Stimulated activated CD8-positive, alpha-beta memory T cell treated with anti-CD3 and anti-CD28 coated beads, Interleukin-15, amount 100 ng/mL, for 24 hours (primary cell): ENCODE measurements at regions not wholly inside any gene's neighbourhood (a gene's known extent, or its start where the extent isn't known, plus 50 kb on each side); places are given as distances from the start of the nearest gene placed in this dataset.

Source experiments
- DNase-seq: peaks from one replicate; pipeline ENCODE4 v3.0.0-alpha.2; 2020; ENCODE audit warnings: low read depth

DNA sequence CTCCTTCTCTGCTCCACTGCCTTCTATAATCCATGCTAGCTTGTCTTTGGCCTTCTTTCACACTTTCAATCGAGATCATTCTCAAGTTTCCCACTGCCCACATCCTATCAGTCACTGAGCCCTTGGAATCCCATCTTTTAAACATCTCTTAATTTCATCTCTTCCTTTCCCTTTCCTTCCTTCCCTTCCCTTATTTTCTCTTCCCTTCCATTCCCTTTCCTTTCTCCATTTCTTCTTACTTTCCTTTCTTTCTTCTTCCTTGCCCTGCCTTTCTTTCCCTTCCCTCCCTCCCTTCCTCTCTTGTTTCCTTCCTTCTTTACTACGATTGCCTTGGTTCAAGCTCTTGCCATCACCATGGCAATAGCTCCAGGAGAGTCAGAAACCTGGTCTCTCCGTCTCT, 183.8 kb downstream of the EMP1 start:
- DNase-seq = no peak

DNA sequence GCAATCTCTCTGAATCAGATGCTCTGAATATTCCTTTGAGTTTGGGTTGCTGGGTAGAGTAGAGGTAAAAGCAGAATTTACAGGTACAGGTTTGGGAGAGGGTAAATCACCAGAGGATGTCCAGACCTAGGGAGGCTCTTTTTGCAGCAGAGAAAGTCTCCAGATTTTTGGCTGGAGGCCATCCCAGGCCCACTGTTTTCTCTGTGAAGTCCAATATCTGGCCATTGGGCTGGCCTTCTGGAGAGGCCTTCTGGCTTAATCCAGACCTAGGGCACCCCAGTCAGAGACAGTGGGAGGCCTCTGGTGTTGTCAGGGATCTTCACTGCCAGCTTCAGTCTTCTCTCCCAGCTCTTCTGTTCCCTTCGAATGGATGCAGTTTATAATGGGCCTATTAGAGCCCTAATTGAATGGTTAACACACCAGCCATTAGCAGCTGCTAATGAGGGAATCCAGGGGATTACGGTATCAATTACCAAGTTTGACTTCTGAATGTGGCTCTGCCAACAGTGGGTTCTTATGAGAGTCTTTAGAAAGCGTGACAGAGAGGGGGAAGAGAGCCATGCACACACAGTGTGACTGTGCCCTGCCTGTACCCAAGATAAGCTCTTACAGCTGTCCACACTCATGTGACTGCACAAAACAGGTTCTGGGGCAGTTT, 183.1 kb downstream of the EMP1 start:
- no peak for DNase-seq

DNA sequence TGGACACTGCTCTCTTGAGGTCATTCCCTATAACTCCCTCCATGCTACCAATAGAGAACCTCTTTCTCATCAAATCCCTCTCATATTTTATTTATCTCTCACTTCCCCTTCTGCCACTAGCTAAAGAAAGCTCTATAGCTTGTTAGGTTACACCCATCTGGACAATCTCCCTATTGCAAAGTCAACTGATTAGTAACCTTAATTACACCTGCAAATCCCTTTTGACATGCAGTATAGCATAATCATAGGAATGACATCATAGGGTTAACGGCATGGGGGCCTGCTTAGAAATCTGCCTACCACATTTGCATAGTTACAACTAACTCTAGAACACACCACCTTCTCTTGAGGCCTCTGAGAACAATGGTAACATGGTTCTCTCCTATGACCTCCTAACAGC, 181.2 kb downstream of the EMP1 start:
- no peak for DNase-seq

DNA sequence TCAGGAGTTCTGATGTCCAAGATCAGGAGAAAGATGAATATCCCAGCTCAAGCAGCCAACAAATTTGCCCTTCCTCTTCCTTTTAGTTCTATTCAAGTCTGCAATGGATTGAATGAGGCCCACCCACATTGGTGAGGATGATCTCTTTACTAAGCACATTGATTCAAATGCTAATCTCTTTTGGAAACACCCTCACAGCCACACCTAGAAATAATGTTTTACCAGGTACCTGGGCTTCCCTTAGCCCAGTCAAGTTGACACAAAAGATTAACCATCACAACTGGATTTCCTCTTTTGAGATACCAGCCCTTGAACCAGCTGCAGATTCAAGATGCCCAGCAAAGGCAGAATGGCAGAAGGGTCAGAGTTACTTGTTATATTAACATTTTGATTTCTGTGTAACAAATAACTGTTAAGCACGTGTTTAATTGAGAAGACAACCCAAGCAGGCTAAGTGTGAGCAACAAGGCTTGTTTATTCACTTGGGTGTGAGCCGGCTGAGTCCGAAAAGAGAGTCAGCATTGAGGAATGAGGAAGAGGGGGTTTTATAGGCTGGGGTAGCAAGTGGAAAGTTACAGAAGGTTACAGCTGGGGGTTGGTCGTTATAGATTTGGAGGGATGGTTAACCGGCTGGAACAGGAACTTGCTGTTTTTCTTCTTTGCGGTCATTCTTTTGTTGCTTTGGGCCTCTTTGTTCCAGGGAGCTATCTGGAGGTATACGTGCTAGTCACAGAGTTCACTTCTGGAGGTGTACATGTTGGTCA, 180.3 kb downstream of the EMP1 start:
- DNase-seq = no peak

DNA sequence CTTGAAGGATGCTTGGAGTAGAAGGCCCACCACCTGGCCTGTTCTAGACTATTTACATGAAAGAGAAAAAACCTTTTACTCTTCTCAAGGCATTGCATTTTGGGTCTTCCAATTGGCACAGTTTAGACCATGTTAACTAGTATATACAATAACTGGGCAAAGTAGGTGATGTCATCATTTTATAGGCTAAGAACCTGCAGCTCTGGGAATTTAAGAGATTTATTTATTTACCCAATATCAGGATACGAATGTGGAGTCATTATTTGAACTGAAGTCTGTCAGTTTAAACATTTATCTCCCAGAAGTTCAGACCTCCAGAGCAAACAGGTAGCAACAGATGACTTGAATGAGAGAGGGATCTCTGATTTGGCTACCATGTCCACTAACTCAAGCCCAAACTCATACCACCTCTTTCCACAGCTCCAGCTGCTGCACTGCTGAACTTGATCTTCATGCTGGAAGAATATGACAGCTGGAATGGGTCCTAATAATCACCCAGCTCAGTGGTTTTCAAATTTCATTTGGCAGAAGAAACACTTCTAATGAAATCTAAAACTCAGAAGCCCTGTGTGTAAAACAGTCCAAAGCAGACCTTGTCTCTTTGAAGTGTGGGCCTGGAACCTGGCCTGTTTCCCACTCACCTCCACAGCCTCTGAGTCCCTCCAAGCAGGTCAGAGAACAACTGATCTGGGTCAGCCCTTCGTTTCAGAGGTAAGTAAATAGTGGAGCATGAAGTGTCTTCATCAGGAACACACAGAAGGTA, 179.2 kb downstream of the EMP1 start:
- no peak for DNase-seq

DNA sequence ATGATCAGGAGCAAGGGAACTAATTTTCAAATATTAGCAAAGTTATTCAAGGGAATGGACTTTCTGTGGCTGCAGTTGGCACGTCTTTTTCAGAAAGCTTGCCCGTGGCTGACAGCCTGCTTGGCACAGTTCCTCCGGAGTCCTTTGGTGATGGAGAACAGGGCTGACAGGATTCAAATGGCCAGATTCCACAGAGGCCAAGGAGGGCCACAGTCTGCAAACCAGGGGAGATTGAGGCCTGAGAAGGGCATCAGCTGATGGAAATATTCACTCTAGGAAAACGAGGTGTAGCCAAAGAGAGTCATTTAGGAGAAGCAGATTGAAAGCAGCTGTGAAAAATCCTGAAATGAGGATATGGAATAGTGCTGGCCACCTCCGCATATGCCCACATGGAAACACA, 178.3 kb downstream of the EMP1 start:
- no peak for DNase-seq

DNA sequence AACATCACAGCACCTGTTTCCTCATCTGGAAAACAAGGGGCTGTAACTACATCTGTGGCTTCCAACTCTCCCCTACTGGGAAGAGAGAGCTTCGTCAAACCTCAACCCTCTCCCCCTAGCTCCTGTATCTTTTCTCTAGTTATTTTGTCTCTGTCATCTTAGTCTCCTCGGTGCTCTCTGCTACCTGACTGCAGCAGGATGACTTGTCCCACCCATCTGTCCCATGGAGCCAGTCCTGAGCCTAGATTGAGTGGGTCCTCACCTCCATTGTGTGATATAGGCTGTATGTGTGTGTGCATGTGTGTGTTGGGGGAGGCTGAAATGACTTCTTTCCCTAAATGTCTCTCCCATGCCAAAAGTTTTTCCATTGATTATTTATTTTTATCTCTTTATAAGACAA, 177.3 kb downstream of the EMP1 start:
- DNase-seq = no peak

DNA sequence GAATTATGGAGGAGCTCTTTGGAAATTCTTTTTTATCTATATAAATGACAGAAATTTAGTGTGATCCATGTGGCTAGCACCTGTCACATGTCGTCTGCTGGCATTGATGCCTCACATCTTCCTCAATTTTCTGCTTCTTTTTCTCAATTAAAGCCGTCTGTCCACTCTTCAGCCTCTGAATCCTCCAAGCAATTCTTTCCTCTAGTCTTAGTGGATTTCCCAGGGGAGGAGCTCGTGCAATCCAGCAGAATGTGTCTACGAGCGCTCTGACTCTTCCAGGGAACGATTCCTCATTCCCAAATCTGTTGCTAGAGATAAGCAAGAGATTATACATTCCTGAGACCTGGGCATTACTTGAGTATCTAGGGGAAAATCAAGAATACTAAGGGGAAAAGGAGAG, 176.6 kb downstream of the EMP1 start:
- DNase-seq = no peak

DNA sequence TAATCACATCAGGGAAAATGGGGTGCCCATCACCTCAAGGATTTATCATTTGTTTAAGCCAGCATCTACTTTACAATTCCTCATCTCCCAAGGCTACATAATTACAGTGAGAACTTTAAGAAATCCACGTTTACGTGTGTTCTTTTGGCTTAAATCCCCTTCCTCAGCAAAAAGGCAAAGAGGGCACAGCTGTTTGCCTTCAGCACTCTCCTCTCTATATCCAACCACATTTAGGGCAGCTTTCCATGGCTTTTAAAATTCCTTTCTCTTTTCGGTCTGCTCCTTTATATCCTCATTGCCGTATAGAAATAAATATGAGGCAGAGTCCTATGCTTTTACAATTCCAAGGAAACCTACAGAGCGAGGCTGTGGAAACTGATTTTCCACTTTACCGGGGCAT, 175.9 kb downstream of the EMP1 start:
- DNase-seq = no peak

DNA sequence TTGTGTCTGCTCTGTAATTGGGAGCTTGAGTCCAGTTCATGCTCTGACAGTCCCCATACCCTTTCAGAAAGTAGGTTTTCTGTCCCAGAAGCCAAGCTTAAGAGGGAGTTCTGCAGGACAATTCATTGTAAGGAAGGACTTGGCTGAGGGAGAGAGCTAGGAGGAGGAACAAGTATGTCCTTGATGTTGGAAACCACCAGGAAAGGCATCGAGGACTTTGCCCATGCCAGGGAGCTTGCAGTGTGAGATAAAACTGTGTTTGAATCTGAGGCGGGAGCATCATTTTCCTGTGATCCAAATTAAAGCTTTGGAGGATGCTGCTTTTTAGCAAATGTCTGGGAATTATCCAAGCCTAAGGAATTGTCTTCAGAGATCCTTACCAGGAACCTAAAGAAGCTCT, 175.3 kb downstream of the EMP1 start:
- DNase-seq = no peak

DNA sequence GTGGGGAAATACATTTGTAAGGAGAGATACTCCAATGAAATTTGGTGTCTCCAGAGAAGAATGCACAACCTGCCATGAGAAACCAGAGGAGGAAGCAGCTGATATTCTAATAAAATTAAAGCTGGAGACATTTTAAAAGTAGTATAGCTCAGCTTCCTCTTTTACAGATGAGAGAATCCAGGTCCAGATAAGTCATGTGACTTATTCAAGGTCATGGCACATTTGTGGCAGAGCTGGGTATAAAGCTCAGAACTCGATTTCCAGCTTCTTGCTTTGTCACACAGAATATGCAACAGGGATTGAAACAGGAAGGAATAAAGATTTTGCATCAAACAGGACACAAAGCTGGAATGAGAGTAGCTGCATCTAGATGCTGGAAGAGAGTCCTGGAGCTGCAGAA, 174.8 kb downstream of the EMP1 start:
- DNase-seq = no peak

DNA sequence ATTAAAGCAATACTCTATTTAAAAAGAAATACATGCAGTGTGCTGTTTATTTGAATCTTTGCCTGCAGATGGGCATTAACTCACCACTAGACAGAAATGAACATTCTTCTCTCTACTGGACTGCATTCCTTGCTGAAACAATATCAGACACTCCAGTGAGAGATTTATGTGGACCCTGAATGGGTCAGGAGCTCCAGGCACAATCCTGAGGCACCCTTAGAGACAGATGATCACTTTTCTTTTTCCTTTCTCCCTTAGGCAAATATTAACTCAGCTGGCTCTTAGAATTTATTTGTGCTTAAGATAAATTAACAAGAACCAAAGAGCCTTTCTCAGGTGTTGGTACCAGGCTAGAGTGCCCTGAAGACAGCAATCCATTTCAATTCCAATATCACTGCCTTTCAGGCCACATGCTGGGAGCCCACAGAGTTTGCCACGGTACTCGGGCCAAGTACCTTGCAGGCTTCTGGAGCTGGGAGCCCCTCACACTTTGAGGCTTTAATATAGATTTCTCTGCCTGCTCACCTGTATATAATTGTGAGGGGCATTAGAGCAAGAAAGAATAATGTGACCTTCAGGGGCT, 173.0 kb downstream of the EMP1 start:
- DNase-seq = no peak

DNA sequence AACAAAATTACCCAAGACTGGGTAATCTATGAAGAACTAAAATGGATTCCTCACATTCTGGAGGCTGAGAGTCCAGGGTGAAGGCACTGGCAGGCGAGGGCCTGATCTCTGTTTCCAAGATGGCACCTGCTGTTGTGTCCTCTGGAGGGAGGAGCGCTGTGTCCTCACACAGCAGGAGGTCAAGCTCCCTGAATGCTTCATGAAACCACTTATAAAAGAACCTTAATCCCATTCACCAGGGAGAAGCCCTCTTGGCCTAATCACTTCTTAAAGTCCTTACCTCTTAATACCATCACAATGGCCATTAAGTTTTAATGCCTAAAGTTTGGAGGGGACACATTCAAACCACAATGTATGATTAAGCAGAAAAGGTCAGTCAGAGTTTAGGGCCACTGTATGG, 172.4 kb downstream of the EMP1 start:
- DNase-seq = no peak

DNA sequence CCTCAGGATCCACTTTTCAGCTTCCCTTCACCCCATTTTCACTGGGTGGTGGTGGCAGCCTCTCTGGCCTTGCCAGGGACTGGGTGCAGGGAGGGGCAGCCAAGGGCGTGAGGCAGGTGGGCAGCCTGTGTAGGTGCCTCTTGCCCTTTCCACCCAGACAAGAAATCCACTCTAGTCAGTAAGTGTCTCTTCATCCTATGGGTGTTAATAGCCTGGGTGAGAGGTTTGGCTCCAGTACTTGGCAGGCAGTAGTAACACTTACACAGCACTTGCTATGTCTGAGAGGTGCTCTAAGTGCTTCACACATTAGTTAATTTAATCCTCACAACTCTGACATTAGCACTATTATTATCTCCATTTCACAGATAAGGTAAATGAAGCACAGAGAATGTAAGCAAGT, 171.9 kb downstream of the EMP1 start:
- no peak for DNase-seq

DNA sequence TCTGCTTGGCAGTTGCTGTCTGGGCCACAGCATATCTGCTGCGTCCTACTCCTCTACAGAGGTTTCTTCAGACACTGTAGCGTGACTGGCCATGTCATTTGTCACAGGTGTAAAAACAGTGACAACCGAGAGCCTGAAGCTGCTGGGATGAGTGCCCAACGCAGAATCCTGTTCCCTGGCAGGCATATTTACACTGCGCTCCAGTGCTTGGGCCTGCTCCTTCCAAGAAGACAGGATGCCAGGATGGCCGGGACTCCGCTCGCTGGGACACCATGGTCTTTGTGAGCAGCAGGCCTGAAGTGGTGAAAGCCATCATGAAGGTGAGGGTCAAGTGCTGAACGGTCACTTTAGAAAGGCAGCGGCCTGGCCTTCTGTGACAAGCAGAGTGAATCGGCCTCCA, 171.4 kb downstream of the EMP1 start:
- DNase-seq = no peak

DNA sequence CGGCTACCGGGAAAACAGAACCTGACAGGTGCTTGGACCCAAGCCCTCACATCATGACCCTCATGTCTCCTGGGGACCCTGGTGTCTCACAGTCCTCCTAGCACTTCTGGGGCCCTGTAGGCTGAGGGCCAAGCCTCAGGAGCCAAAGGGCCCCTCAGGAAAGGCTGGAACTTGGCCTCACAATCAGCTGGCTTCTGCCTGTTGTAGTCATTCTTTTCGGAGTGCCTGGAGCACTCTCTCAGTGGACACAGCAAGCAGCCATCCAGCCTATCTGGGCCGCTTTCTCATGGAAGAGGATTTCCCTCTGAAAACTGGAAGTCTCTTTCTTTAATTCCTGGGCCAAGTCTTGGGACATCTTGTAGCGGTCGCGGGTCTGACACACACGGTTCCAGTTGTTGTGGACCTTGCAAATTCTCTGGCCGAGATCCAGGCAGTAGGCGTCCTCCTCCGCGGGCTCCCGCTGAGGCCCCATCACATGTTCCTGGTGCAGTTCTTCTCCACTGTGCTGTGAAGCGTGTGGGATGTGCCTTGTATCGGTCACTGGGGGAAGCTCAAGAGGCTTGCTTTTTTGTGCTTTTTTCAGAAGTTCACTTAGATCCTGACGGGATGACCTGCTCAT, 169.3 kb downstream of the EMP1 start:
- DNase-seq = no peak

DNA sequence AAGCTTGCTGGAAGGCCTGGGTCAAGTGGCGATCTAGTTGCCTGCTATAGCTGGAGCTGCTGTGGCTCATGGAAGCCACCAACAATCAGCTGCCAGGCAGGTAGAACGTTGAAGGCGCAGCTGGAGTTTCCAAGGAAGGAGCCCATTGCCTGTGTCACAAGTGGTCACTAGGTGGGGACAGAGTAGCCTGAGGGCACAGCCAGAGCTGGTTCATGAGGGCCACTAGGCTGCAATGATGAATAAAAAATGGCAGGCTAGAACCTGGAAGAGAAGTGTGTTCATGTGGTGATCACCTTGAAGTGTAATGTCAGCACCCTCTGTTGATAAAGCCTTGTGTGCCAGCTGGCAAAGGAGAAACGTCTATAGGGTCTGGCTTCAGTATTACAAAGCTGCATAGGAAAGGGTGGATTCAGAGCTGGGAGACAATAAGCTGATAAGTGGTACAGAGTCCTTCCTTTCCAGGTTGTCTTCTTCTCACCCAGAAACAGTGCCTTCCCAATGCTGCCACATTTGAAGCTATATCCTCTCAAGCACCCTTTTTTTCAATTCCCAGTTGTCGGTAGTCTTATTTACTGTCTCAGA, 165.8 kb downstream of the EMP1 start:
- peak; percentile 17 for DNase-seq

DNA sequence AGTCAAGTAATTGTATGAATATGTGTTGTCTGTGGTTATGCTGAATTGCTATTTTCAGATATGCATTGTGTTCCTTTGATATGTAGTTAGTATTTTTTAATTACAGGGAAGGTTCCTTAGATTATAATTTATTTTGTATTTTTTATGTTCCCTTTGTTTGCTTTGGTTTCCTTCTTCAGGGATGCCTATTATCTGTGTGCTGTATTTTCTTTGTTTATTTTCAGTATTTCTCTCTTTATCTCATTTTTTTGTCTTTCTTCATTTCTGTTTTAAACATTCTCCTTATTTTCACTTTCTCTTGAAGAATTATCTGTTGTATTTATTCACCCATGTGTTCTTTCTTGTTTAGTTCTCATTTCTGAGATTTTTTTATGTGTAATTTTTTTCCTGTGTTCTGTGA, 163.1 kb downstream of the EMP1 start:
- no peak for DNase-seq

DNA sequence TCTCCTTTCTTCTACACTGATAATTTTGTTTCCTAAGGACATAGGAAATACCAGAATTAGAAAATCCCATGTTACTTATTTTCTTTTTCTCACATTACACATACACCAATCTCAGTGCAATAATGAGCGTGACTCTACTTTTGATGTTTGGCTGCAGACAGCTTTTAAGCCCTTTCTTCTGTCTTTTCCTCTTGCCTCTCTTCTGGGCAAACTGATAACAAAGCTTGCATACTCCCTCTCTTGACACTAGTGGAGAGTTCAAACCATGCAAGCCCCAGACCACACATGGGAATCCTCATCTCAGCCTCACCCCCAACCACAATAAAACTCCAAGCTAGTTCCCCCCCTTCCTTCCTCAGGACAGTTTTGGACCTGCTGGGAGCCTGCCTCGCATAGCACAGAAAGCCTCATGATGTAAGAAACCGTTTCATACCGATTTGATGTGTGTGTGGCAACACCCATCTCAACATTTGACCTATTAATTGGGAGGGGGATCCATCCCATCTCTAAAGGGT, 161.9 kb downstream of the EMP1 start:
- no peak for DNase-seq

DNA sequence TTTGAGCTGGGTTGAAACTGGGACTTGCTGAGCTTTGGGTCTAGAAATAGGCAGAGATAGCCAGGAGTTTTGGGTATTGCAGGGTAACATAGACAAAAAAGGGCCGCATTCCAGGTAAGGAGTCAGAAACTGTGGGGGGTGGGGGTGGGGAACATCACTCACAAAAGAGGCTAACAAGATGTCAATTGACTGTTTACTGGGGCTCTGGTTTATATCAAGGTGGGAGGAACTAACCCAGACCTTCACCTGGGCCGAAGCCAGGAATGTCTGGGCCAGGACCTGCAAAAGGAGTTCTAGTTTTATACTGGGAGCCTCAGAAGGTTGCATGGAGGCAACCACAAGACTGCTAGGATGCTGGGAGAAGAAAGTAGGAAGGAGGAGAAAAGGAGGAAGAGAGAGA, 154.4 kb downstream of the EMP1 start:
- DNase-seq = no peak

DNA sequence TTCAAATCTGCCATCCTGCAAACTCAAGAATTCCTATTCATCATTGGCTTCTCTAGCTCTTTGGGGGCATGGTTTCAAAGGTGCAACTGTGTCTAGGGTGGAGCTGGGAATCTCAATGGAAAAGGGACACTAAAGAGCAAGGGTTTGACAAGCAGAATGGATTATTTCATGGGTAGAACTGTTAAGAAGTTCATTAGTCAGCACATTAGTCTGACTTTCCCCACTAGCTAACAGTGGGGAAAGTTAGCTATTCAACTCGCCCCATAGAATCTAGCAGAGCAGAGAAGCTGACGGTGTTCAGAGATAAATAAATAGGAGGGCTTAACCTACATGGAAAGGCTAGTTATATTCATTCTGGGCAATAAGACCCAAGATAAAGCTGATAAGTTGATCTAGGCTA, 153.9 kb downstream of the EMP1 start:
- DNase-seq = no peak

DNA sequence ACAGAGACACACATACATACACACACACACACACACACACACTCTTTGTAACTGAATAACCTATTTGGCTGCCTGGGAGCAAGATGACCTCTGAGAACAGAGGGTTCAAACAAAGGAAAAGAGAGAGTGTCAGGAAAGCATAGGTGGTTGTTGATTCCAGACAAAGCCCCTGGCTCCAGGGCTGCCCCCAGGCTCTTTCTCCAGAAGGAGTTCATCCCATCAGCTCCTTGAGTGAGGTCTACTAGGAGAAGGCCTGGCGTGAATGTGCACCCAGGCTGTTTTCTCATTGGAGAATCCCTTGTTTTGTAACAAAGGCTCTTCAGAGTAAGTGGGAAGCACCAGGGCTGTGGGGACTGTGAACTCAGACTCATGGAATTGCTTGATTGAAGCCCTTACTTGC, 151.9 kb downstream of the EMP1 start:
- no peak for DNase-seq
